SK-N-SH (cell line): ENCODE measurements at regions not wholly inside any gene's neighbourhood (a gene's known extent, or its start where the extent isn't known, plus 50 kb on each side); places are given as distances from the start of the nearest gene placed in this dataset.

Experiments used
- CTCF ChIA-PET: fragments of 300-600, 350-600 bp; formaldehyde crosslinking; extraction: SDS; loops from one replicate; lab custom pipeline; 2021; lab: Yijun Ruan, JAX
- POLR2A ChIA-PET: fragments of 350-600 bp; sonication (Branson Sonifier 250); formaldehyde crosslinking; extraction: SDS; loops from one replicate; lab custom pipeline; 2020; ENCODE audit warnings: antibody characterized with exemption, inconsistent platforms; lab: Yijun Ruan, JAX
- DNase-seq: peaks from one replicate; pipeline ENCODE4 v3.0.0; 2012
- H2AFZ ChIP-seq: fragments of 200-600 bp; sonication (generic); 2 replicates; pipeline ENCODE4 v1.8.1; 2016; ENCODE audit warnings: antibody characterized with exemption, mild to moderate bottlenecking, low read depth
- H3F3A ChIP-seq: fragments of 200-600 bp; sonication (generic); replicated peaks from 2 replicates; pipeline ENCODE3; 2016; ENCODE audit warnings: antibody characterized with exemption, mild to moderate bottlenecking; ENCODE audit not compliant: insufficient read depth
- H3K27ac ChIP-seq, 2 experiments: fragments of 200-500 bp in 1 of 2; fragments of 200-600 bp in 1 of 2; sonication (Bioruptor generic) in 1 of 2; sonication (generic), shearing (Covaris generic) in 1 of 2; 2 replicates each; pipeline versions ENCODE4 v1.5.1 to v1.6.1; 2014 to 2016; ENCODE audit warnings: low read depth in 2 of 2, inconsistent platforms in 1 of 2, low read length in 1 of 2, mild to moderate bottlenecking in 1 of 2, mixed read lengths in 1 of 2
- H3K27me3 ChIP-seq: fragments of 200-600 bp; sonication (generic), shearing (Covaris generic); 2 replicates; pipeline ENCODE4 v1.6.1; 2016; ENCODE audit warnings: mixed run types; ENCODE audit not compliant: insufficient read depth
- H3K36me3 ChIP-seq, 2 experiments: fragments of 200-500 bp in 1 of 2; fragments of 200-600 bp in 1 of 2; sonication (Bioruptor generic) in 1 of 2; sonication (generic) in 1 of 2; replicated peaks in 1 of 2; 2 replicates each; pipeline versions ENCODE3 to v1.5.1; 2014 to 2016; ENCODE audit warnings: low read length in 1 of 2, mild to moderate bottlenecking in 1 of 2; ENCODE audit not compliant: insufficient read depth in 2 of 2, control insufficient read depth in 1 of 2
- H3K4me1 ChIP-seq, 2 experiments: fragments of 200-500 bp in 1 of 2; fragments of 200-600 bp in 1 of 2; sonication (Bioruptor generic) in 1 of 2; sonication (generic), shearing (Covaris generic) in 1 of 2; 2 replicates each; pipeline versions ENCODE4 v1.5.1 to v1.6.1; 2014 to 2016; ENCODE audit warnings: low read depth in 1 of 2, low read length in 1 of 2, mixed run types in 1 of 2; ENCODE audit not compliant: insufficient read depth in 2 of 2, control insufficient read depth in 1 of 2
- H3K4me2 ChIP-seq: fragments of 200-600 bp; sonication (generic), shearing (Covaris generic); 2 replicates; pipeline ENCODE4 v1.6.1; 2017; ENCODE audit warnings: mixed run types
- H3K4me3 ChIP-seq, 2 experiments: fragments of 200-500 bp in 1 of 2; fragments of 200-600 bp in 1 of 2; sonication (Bioruptor generic) in 1 of 2; sonication (generic), shearing (Covaris generic) in 1 of 2; 2 replicates each; pipeline versions ENCODE4 v1.5.1 to v1.8.1; 2014 to 2016; ENCODE audit warnings: low read depth in 2 of 2, inconsistent platforms in 1 of 2, low read length in 1 of 2, mild to moderate bottlenecking in 1 of 2, mixed read lengths in 1 of 2, moderate library complexity in 1 of 2
- H3K79me2 ChIP-seq: fragments of 200-600 bp; sonication (generic); 2 replicates; pipeline ENCODE4 v1.8.1; 2017; ENCODE audit warnings: mild to moderate bottlenecking; ENCODE audit not compliant: insufficient read depth
- H3K9ac ChIP-seq: fragments of 200-600 bp; sonication (generic); 2 replicates; pipeline ENCODE4 v1.6.1; 2017; ENCODE audit warnings: mixed run types
- H3K9me2 ChIP-seq: fragments of 200-600 bp; sonication (generic); 2 replicates; pipeline ENCODE4 v1.6.1; 2017; ENCODE audit warnings: mixed run types
- H3K9me3 ChIP-seq: fragments of 200-600 bp; sonication (generic); 2 replicates; pipeline ENCODE4 v1.6.1; 2017; ENCODE audit warnings: mixed run types, mild to moderate bottlenecking, moderate library complexity
- H4K20me1 ChIP-seq: fragments of 200-600 bp; sonication (generic); 2 replicates; pipeline ENCODE4 v1.6.1; 2017; ENCODE audit warnings: mild to moderate bottlenecking, mixed run types; ENCODE audit not compliant: insufficient read depth
- CTCF ChIP-seq: fragments of 200-600 bp; sonication (generic); IDR thresholded peaks from 2 replicates; pipeline ENCODE4 v1.6.1; 2017; ENCODE audit warnings: antibody characterized with exemption, mild to moderate bottlenecking, moderate library complexity
- ELF1 ChIP-seq: IDR thresholded peaks from 2 replicates; pipeline ENCODE4 v1.4.0; 2012
- EZH2phosphoT487 ChIP-seq: fragments of 200-600 bp; sonication (generic); IDR thresholded peaks from 2 replicates; pipeline ENCODE4 v1.6.1; 2017; ENCODE audit warnings: low read depth, mixed run types, mild to moderate bottlenecking, antibody characterized with exemption, moderate library complexity, borderline replicate concordance
- GABPA ChIP-seq: IDR thresholded peaks from 2 replicates; pipeline ENCODE4 v1.4.0; 2012; ENCODE audit warnings: low read depth, mild to moderate bottlenecking
- GATA2 ChIP-seq: sonication (generic); formaldehyde crosslinking; IDR thresholded peaks from 2 replicates; pipeline ENCODE4 v1.5.0; 2020; ENCODE audit warnings: mild to moderate bottlenecking, missing genetic modification reagents
- NFIC ChIP-seq: IDR thresholded peaks from 2 replicates; pipeline ENCODE4 v1.4.0; 2012; ENCODE audit warnings: borderline replicate concordance
- NRF1 ChIP-seq: IDR thresholded peaks from 2 replicates; pipeline ENCODE4 v1.6.1; 2012; ENCODE audit warnings: low read depth, mild to moderate bottlenecking, low read length
- POLR2AphosphoS5 ChIP-seq: IDR thresholded peaks from 2 replicates; pipeline ENCODE4 v1.6.1; 2012; ENCODE audit warnings: low read depth, low read length
- RAD21 ChIP-seq: IDR thresholded peaks from 2 replicates; pipeline ENCODE4 v1.6.1; 2012; ENCODE audit warnings: mild to moderate bottlenecking, low read length
- RCOR1 ChIP-seq: fragments of 150-350 bp; IDR thresholded peaks from 2 replicates; pipeline ENCODE4 v1.6.1; 2017; ENCODE audit warnings: antibody characterized with exemption, low read length
- RXRA ChIP-seq: IDR thresholded peaks from 2 replicates; pipeline ENCODE4 v1.4.0; 2012; ENCODE audit warnings: low read depth, mild to moderate bottlenecking, borderline replicate concordance
- SIN3A ChIP-seq: IDR thresholded peaks from 2 replicates; pipeline ENCODE4 v1.6.1; 2012; ENCODE audit warnings: low read depth, mild to moderate bottlenecking, low read length, moderate library complexity, borderline replicate concordance
- SMC3 ChIP-seq: IDR thresholded peaks from 2 replicates; pipeline ENCODE4 v1.6.1; 2012; ENCODE audit warnings: low read depth, low read length, improper control_type of control experiment
- TCF12 ChIP-seq: IDR thresholded peaks from 2 replicates; pipeline ENCODE4 v1.4.0; 2012
- TEAD4 ChIP-seq: IDR thresholded peaks from 2 replicates; pipeline ENCODE4 v1.4.0; 2012; ENCODE audit warnings: mild to moderate bottlenecking, borderline replicate concordance; ENCODE audit not compliant: insufficient read depth
- USF2 ChIP-seq: fragments of 150-350 bp; IDR thresholded peaks from 2 replicates; pipeline ENCODE4 v1.6.1; 2017; ENCODE audit warnings: antibody characterized with exemption, low read length, low read depth, borderline replicate concordance
- YY1 ChIP-seq: IDR thresholded peaks from 2 replicates; pipeline ENCODE4 v1.4.0; 2012; ENCODE audit warnings: low read depth, mild to moderate bottlenecking
- TF ChIP-seq, protein P1 (sequence below): IDR thresholded peaks from 2 replicates; pipeline ENCODE4 v1.6.1; 2012; ENCODE audit warnings: mild to moderate bottlenecking, low read depth, low read length, moderate library complexity
- TF ChIP-seq, protein P2 (sequence below): IDR thresholded peaks from 2 replicates; pipeline ENCODE4 v1.4.0; 2012; ENCODE audit warnings: low read depth

GRCh38 chr6:48818052-48818412 is 645.0 kb downstream of the MMUT start:
- Histone ChIP-seq H3K9me2 (0 out of 2 replicates have a peak, but pooled peaks cover 3% of the 10 kb centered on the region), H4K20me1 (no peaks in the 10 kb centered on the region), H3K9me3 (no peaks in the 10 kb centered on the region), H3K9ac (no peak overlapping the region), H3K79me2 (no peaks in the 10 kb centered on the region), H2AFZ (no peak overlapping the region), H3K27me3 (no peaks in the 10 kb centered on the region), H3F3A (no peaks in the 10 kb centered on the region), H3K36me3 (no peaks in the 10 kb centered on the region), H3K4me2 (no peak overlapping the region), H3K4me3 (no peak overlapping the region), H3K27ac (no peak overlapping the region), H3K4me1 (no peaks in the 10 kb centered on the region)
- DNase-seq, result no peak
- CTCF ChIA-PET, result interaction anchor here (0.9 kb wide), 1 partner anchor 18 kb away, joined by 3 read pairs; no protein-coding TSS in a partner anchor
- TF ChIP-seq RAD21 (no peak), CTCF (no peak), POLR2AphosphoS5 (no peak), RXRA (no peak), NFIC (no peak), TCF12 (no peak), TEAD4 (no peak), EZH2phosphoT487 (no peak), NRF1 (no peak), SIN3A (no peak), ELF1 (no peak), GABPA (no peak), RCOR1 (no peak), USF2 (no peak), GATA2 (CRISPR knock-in tag) (no peak), YY1 (no peak), SMC3 (no peak)
- TF ChIP-seq, protein P1, sequence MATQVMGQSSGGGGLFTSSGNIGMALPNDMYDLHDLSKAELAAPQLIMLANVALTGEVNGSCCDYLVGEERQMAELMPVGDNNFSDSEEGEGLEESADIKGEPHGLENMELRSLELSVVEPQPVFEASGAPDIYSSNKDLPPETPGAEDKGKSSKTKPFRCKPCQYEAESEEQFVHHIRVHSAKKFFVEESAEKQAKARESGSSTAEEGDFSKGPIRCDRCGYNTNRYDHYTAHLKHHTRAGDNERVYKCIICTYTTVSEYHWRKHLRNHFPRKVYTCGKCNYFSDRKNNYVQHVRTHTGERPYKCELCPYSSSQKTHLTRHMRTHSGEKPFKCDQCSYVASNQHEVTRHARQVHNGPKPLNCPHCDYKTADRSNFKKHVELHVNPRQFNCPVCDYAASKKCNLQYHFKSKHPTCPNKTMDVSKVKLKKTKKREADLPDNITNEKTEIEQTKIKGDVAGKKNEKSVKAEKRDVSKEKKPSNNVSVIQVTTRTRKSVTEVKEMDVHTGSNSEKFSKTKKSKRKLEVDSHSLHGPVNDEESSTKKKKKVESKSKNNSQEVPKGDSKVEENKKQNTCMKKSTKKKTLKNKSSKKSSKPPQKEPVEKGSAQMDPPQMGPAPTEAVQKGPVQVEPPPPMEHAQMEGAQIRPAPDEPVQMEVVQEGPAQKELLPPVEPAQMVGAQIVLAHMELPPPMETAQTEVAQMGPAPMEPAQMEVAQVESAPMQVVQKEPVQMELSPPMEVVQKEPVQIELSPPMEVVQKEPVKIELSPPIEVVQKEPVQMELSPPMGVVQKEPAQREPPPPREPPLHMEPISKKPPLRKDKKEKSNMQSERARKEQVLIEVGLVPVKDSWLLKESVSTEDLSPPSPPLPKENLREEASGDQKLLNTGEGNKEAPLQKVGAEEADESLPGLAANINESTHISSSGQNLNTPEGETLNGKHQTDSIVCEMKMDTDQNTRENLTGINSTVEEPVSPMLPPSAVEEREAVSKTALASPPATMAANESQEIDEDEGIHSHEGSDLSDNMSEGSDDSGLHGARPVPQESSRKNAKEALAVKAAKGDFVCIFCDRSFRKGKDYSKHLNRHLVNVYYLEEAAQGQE, result no peak
- TF ChIP-seq, protein P2, sequence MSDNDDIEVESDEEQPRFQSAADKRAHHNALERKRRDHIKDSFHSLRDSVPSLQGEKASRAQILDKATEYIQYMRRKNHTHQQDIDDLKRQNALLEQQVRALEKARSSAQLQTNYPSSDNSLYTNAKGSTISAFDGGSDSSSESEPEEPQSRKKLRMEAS, result no peak
- POLR2A ChIA-PET, result no interaction called here
